HEK293T (cell line): ENCODE measurements at regions not wholly inside any gene's neighbourhood (a gene's known extent, or its start where the extent isn't known, plus 50 kb on each side); places are given as distances from the start of the nearest gene placed in this dataset.
"Not testable (repeated sequence)": the region's sequence is repeated elsewhere in the genome, so short reads cannot be mapped to it uniquely, and the experiment has no call there.

Experiments used
- BHLHE40 ChIP-seq: fragments of 450-650 bp; IDR thresholded peaks from 2 replicates; pipeline ENCODE4 v1.6.1; 2016; ENCODE audit warnings: mild to moderate bottlenecking, moderate library complexity, borderline replicate concordance
- HDGF ChIP-seq: fragments of 450-650 bp; IDR thresholded peaks from 2 replicates; pipeline ENCODE4 v1.6.1; 2017; ENCODE audit warnings: antibody characterized with exemption, borderline replicate concordance
- L3MBTL2 ChIP-seq: fragments of 450-650 bp; conservative IDR thresholded peaks from 2 replicates; pipeline ENCODE4 v1.6.1; 2016; ENCODE audit warnings: mild to moderate bottlenecking
- TARDBP ChIP-seq: fragments of 450-650 bp; IDR thresholded peaks from 2 replicates; pipeline ENCODE4 v1.6.1; 2016

DNA sequence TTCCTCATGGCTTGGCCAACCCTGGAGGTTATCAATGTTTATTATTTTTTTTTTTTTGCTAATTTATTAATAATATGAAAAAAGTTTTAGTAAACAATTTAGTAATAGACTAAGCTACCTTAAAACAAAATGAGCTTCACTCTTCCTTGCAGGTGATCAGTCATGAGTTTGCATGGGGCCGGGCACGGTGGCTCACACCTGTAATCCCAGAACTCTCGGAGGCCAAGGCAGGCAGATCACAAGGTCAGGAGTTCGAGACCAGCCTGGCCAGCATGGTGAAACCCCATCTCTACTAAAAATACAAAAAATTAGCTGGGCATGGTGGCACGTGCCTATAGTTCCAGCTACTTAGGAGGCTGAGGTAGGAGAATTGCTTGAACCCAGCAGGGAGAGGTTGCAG lies 103.4 kb upstream of the LARP1 start:
- not testable (repeated sequence) for TF ChIP-seq HDGF, L3MBTL2, TARDBP, BHLHE40
